AG08395 (cell line): ENCODE measurements at regions not wholly inside any gene's neighbourhood (a gene's known extent, or its start where the extent isn't known, plus 50 kb on each side); places are given as distances from the start of the nearest gene placed in this dataset.

Experiments used
- DNase-seq: peaks from one replicate; pipeline ENCODE4 v3.0.0; 2012; ENCODE audit warnings: mixed read lengths, low spot score

DNA sequence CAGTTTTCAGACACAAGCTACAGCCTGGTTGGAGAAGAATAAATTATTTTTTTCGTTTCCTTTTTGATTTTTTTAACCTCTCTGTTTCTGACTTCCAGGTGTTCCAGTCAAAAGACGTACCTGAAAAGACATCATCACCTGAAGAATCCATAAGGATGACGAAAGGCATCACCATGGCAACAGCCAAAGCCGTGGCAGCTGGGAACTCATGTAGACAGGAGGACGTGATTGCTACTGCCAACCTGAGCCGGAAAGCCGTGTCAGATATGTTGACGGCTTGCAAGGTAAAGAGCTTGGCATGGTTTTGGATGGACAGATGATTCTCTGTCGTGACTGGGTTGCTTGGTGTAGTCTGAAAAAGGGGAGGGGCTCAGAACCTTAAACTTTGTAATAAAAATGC, 237.0 kb upstream of the TPM1 start:
- DNase-seq = no peak

- no peak for DNase-seq
Observed at GRCh38 chr15:62807539-62808130, 234.9 kb upstream of the TPM1 start.

DNA sequence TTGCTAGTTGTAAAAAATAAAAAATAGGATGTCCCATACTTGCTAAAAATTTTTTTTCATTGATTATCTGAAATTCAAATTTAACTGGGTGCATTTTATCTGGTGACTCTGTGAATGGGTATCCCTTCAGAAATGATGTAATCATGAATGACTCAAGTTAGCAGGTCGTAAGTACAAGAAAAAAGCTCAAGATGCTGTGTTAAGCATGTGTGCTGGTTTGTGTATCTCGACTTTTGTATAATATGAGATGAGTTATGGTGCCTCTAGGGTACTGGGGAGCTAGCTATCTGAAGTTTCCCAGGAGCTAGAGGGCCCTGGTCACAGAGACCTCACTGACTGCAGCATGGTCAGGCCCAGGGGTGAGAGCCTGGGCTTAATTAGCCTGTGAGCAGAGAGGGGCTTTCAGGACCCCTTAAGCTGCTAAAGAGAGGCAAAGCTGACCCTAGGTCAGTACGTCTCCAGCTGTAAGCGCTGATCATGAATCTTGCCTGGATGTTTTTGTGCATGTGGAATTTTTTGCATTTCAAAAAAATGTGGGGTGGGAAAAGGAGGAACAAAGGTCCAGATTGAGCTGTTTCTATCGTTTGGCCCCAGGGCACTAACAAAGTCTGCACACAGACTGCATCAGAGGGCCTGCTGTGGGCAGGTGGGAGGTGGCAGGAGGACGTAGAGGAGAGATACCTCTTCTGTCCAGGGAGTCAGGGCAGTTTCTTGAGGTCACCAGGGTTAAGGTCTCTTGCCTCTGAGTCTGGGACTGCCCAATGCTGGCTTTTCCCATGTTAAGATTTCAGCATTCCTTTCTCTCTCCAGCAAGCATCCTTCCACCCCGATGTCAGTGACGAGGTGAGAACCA, 233.2 kb upstream of the TPM1 start:
- peak; percentile 70 for DNase-seq

DNA sequence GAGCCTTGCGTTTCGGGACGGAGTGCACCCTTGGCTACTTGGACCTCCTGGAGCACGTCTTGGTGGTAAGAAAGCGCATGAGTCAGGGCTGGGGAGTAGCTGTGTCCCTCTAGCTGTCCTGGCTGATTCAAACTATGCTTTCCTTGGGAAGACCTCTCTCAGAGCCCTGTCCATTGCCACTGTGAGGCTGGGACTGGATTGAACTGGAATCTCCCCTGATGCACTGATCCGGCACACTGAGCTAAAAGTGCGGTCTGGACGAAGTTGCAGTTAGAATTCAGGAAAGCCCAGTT, 232.6 kb upstream of the TPM1 start:
- DNase-seq = no peak

DNA sequence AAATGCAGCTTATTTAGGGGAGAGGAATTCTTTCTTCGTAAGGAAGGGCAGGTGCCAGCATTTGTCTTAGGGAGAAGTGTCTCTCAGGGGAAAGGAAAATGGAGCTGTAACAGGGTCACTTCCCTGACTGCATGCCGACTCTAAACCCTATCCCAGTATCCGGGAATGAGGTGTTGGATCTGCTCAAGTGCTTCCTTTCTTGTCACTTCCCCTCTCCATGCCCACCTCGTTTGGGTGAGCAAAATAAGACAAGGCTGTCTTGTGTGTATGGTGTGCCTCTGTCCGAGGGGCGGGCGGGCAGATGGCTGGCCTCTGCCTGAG, 230.1 kb upstream of the TPM1 start:
- DNase-seq = no peak

DNA sequence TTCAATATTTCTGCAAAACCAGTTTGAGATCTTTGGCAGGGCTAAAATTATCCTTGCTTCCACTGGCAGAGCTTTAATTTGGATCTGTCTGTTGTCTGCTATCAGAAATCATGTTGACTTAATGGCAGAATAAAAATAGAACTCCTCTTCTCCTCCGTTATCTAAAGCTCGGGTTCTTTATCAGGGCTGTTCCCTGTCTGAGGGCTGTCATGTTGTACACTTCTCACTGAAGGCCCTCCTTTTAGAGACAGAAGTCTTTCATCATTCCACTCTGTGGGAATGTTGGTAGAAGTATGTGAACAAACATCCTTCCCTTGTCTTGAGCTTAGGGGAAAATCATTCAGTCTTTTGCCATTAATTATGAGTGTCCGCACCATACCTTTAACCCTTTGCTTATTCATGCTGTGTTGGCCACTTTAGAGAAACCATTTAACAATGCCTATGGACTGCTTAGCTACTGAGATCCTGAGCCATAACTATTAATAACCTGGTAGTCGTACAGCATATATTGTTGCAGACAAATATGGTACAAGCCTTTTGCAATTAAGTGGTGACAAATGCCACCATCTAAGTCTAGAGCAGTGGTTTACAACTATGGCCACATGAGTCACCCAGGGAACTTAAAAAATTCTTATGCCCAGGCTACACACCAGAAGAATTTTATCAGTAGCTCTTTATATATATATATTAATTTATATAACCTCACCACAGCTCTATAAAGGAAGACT, 226.0 kb upstream of the TPM1 start:
- DNase-seq = no peak

DNA sequence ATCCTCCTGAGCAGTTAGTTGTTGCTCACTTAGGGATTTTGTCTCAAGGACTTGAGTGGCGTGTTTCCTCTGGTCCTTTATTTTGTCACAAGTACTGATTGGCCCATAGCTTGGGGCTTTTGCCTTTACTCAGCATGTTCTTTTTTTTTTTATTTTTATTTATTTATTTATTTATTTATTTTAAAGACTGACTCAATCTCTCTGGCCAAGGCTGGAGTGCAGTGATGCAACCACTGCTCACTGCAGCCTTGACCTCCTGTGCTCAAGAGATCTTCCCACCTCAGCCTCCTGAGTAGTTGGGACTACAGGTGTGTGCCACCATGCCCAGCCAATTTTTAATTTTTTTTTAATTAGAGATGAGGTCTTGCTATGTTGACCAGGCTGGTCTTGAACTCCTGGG, 223.9 kb upstream of the TPM1 start:
- DNase-seq = no peak

DNA sequence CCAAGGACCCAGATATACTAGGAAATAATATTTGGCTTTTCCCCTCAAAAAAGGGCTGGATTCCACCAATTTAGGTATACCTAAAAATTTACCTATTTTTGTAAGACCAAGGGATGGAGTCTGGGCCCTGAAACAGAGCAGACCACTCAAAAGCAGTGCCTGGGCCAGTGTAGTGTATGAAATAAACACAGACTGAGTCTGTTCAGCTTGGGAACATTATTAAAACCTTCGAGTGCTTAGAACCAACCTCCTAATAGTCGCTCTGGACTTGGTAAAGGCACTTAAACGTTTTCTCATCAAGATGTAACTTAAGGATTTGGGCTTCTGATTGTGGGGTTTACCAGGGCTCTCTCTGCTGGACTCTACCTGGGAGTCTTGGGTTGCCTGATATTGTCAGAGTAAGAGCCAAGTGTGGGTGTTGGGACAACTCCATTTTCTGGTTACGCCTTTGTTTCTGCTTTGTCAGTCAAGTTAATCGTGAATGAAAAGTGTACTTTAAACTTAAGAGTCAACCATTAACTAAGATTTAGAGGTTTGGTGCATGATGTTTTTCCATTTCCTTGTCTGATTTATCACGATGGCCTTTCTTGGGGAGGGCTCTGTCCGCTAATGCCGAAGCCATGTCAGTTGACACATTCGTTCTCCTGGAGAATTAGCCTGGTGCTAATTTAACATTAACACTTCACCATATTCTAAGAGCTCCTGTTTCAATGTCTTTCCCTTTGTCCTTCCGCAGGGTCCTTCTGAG, 221.0 kb upstream of the TPM1 start:
- DNase-seq = no peak

- no peak for DNase-seq
Observed at GRCh38 chr15:62822228-62822627, 220.3 kb upstream of the TPM1 start.

- DNase-seq = no peak
Observed at GRCh38 chr15:62823561-62823960, 219.0 kb upstream of the TPM1 start.

DNA sequence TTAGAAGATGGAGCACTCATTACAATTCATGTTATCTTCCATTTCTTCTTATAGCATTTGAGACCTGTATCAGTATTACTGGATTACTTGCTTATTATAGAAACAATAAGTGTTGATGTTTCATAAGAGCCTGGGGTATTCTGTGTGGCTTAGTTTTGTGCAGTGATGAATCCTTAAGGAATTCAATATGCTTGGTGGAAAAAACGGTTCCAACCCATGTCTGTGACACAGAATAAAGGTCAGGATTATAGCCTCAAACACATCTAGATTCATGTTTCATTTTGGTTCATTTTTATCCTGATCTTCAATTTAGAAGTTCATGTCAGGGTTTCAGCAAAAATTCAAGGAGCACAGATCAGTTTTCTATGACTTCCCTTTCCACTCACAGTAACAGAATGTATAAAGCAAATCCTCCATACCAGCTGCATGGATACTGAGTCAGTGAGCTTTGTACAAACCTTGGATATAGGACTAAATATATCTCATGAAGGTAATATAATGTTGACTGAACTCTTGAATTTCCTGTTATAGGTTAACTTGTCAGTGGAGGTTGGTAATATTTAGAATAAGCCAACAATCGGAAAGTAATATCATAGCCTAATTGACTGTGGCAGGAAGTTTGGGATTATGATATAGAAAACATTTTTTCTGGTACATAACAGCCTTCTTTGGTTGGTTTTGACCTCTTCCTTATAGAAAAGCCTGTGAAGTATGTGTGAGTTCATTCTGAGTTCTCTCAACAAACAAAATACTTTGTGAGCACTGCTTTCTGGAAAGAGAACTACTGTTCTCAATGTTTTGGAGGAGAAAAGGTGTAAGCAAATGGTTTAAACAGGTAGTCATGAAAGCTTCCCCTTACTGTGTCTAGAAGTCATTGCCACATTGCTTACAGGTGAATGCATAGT, 218.2 kb upstream of the TPM1 start:
- DNase-seq = peak; percentile 81

DNA sequence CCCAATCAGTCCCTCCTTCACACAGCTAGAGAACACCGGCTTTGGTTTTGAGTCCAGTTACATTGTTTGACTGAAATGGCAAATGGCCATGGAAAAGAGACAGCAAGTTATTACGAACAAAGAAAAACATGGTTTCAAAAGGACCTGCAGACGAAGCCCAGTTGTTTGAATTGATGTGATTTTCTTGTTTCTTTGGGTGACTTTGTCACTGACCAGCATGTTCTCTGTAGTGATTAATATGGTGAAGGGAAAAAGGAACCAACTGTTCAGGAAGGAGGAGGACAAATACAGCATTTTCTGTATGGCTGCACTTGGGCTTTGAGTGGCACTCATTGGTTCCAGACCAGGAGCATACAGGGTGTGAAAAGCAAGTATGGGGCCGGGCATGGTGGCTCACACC, 217.4 kb upstream of the TPM1 start:
- DNase-seq = no peak

DNA sequence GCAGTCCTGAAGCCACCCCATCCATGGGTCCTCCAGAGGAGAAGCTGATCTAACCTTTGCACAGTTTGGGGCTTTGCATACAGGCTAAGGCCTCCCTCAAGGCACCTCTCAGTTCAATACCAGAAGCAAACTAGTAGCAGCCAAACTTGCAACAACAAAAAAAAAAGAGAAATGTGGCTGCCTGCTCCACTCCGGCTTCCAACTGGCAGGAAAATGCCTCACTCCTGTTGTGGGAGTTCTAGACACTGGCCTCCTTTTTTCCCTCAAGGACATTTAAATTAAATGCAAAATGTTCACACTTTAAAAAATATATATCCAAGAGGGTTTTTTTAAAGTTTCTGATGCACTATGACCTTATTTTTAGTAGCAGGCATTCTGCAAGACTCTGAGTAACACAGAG, 216.0 kb upstream of the TPM1 start:
- DNase-seq = no peak

DNA sequence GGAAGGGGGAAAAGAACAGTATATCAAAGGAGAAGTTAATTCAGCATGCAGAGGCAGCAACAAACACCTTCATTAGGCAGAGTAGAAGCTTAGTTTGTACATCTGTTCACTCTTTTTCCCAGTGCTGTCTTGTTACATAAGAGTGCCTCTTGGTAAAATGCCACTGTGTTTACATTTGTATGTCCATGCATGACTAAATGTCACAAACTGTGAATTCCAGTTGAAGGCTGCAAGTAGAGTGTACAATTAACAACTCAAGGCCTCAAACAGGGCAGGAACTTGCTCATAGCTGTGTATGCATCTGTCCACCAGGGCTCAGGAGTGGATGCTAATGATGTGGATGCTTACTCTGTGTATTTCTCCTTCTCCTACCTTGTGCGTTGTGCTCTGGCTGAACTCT, 214.2 kb upstream of the TPM1 start:
- no peak for DNase-seq

GRCh38 chr15:62832231-62832630, 210.3 kb upstream of the TPM1 start:
- DNase-seq = no peak

DNA sequence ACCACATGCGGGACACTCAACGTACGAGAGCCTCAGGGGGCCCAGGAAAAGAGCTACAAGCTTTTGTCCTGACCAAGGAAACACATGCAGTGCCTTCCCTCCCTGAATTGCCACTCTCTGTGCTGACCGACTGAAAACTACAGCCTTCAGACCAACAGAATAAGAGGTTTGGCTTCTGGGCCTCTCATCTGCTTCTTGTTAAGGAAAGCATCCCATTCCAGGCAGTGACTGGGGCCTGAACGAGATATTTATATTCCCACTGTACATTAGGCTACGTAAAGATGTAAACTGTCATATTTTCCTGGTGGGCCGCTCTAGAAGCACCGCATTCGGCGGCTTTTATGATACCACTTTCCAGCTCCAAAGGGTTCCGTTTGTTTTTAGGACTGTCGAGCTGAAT, 208.9 kb upstream of the TPM1 start:
- no peak for DNase-seq

- DNase-seq = no peak
Observed at GRCh38 chr15:62834686-62835329, 207.7 kb upstream of the TPM1 start.

GRCh38 chr15:62835351-62835750, 207.2 kb upstream of the TPM1 start:
- no peak for DNase-seq

DNA sequence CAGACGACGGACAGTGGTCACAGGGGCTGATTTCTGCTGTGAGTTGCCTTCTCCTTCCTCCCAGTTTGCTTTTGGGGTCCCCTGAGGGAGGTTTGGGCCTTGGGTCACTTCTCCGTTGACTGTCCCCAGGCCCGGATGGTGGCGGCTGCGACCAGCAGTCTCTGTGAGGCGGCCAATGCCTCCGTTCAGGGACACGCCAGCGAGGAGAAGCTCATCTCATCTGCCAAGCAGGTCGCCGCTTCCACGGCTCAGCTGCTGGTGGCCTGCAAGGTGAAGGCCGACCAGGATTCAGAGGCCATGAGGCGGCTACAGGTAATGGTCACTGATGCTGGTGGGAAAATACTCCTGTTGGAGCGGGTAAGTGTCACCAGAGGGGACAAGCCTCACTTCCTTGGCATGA, 206.8 kb upstream of the TPM1 start:
- no peak for DNase-seq

DNA sequence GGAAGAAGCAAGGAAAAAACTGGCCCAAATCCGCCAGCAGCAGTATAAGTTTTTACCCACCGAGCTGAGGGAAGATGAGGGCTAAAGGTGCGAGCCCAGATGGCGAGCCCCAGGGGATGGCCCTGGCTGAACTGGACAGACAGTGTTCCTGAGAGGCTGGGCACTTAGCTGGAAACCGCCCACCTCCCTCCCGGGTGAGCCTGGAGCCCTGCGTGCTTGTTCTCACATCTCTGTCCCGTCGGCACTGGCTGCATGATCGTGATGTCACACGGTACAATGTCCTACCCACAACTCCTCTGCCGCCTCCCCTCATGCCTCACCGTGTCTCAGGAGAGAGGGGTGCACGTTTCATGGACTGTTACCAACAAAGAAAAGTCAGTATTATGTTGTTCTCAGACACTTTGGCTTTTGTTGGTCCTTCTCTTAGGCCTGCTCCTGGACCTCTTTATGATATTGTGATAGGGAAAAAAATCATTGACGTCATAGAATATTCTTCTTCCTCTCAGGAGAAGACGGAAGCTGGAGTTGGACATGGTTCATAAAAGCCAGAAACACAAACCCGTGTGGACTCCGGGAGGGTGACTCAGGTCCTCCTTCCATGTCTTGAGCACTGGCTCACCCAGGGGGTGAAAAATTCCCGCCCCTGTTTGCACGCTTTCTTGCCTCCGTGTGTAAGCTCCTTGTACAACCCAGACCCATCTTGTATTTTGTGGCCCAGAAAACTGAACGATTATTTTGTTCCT, 201.8 kb upstream of the TPM1 start:
- DNase-seq = no peak

GRCh38 chr15:62841269-62841628, 201.3 kb upstream of the TPM1 start:
- DNase-seq = peak; percentile 36
